ENCODE measurements at regions not wholly inside any gene's neighbourhood (a gene's known extent, or its start where the extent isn't known, plus 50 kb on each side); places are given as distances from the start of the nearest gene placed in this dataset.

- TF ChIP-seq, protein P1, sequence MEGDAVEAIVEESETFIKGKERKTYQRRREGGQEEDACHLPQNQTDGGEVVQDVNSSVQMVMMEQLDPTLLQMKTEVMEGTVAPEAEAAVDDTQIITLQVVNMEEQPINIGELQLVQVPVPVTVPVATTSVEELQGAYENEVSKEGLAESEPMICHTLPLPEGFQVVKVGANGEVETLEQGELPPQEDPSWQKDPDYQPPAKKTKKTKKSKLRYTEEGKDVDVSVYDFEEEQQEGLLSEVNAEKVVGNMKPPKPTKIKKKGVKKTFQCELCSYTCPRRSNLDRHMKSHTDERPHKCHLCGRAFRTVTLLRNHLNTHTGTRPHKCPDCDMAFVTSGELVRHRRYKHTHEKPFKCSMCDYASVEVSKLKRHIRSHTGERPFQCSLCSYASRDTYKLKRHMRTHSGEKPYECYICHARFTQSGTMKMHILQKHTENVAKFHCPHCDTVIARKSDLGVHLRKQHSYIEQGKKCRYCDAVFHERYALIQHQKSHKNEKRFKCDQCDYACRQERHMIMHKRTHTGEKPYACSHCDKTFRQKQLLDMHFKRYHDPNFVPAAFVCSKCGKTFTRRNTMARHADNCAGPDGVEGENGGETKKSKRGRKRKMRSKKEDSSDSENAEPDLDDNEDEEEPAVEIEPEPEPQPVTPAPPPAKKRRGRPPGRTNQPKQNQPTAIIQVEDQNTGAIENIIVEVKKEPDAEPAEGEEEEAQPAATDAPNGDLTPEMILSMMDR (IDR thresholded peaks at IDR 0.05; ENCODE audit: insufficient read depth, low read length) = peak; percentile 3
- no peak for TF ChIP-seq GABPA (IDR thresholded peaks at IDR 0.05; ENCODE audit: low read depth)
- TF ChIP-seq POLR2AphosphoS5 (IDR thresholded peaks at IDR 0.05; ENCODE audit: low read depth) = no peak
Measured at GRCh38 chr10:55668326-55668922, 692.6 kb downstream of the ZWINT start.

Measured in HL-60 (cell line).